ENCODE measurements at regions not wholly inside any gene's neighbourhood (a gene's known extent, or its start where the extent isn't known, plus 50 kb on each side); places are given as distances from the start of the nearest gene placed in this dataset.

DNA sequence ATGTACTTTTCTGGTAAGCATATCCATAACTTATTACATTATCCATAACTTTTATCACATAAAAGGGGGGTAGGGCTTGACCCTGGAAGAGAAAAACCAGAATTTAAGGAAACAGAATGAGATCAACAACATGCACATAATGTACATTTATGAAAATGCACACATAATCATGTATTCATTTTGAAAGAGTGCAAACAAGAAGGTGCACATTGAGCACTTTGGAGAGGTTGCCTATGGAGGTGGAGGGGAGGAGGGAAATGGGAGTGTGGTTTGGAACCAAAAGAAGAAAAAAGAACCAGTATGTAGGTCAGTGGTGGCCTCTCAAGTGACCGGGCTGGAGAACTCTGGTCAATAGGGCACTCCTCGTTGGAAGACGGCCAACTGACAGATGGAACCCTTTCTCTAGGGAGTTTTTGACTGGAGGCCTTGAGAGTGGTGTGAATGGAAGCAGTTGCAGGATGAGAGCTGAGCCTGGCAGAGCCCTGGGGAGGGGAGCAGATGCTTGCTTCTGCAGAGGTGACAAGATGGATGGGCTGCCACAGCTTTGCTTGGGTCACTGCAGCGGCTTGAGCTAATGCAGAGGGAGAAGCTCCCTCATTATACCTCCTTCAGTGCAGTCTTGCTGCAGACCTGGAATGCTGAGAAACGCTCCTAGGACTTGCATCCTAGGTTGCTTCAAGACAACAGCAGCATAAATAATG, 192.7 kb downstream of the SEC23IP start:
- TF ChIP-seq, protein P1, sequence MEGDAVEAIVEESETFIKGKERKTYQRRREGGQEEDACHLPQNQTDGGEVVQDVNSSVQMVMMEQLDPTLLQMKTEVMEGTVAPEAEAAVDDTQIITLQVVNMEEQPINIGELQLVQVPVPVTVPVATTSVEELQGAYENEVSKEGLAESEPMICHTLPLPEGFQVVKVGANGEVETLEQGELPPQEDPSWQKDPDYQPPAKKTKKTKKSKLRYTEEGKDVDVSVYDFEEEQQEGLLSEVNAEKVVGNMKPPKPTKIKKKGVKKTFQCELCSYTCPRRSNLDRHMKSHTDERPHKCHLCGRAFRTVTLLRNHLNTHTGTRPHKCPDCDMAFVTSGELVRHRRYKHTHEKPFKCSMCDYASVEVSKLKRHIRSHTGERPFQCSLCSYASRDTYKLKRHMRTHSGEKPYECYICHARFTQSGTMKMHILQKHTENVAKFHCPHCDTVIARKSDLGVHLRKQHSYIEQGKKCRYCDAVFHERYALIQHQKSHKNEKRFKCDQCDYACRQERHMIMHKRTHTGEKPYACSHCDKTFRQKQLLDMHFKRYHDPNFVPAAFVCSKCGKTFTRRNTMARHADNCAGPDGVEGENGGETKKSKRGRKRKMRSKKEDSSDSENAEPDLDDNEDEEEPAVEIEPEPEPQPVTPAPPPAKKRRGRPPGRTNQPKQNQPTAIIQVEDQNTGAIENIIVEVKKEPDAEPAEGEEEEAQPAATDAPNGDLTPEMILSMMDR (conservative IDR thresholded peaks at IDR 0.05; ENCODE audit: low read depth, low read length): no peak
- Histone ChIP-seq H3K4me1 (ENCODE audit: low read depth, poor library complexity, severe bottlenecking) (no peaks in the 10 kb centered on the region), H2AFZ (ENCODE audit: low read depth) (no peak overlapping the region), H3K27ac (no peak overlapping the region), H3K9ac (no peak overlapping the region), H4K20me1 (ENCODE audit: insufficient read depth) (no peaks in the 10 kb centered on the region), H3K27me3 (ENCODE audit: insufficient read depth, low read depth) (no peaks in the 10 kb centered on the region), H3K36me3 (ENCODE audit: insufficient read depth) (no peaks in the 10 kb centered on the region), H3K4me2 (no peak overlapping the region), H3K4me3 (IDR thresholded peaks at IDR 0.05; ENCODE audit: insufficient read depth, low read depth, low read length) (no peak overlapping the region), H3K79me2 (ENCODE audit: insufficient read depth, low read depth) (no peaks in the 10 kb centered on the region)

DNA sequence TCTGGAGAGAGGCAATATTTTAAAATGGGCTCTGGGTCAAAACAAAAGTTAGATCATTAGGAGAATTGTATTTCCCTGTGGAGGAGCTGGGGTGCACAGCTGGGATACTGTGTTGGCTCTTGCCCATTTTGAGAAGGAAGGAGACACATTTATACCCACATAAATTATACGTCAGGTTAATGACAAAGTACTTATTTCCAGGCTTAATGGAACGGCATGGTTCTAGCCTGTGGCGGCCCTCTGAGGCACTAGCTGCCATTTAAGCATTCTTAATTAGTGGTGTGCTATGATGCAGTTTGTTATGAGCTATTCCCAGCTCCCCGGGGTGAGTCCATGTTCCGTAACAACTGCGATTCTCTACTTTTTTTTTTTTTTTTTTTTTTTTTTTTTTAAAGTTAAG, 193.5 kb downstream of the SEC23IP start:
- Histone ChIP-seq H3K27ac (no peak overlapping the region), H3K4me1 (ENCODE audit: low read depth, poor library complexity, severe bottlenecking) (no peaks in the 10 kb centered on the region), H3K9ac (no peak overlapping the region), H4K20me1 (ENCODE audit: insufficient read depth) (no peaks in the 10 kb centered on the region), H3K36me3 (ENCODE audit: insufficient read depth) (no peaks in the 10 kb centered on the region), H3K79me2 (ENCODE audit: insufficient read depth, low read depth) (no peaks in the 10 kb centered on the region), H3K27me3 (ENCODE audit: insufficient read depth, low read depth) (no peaks in the 10 kb centered on the region), H3K4me3 (IDR thresholded peaks at IDR 0.05; ENCODE audit: insufficient read depth, low read depth, low read length) (no peak overlapping the region), H3K4me2 (no peak overlapping the region), H2AFZ (ENCODE audit: low read depth) (no peak overlapping the region)
- TF ChIP-seq, protein P1 (conservative IDR thresholded peaks at IDR 0.05; ENCODE audit: low read depth, low read length): no peak

DNA sequence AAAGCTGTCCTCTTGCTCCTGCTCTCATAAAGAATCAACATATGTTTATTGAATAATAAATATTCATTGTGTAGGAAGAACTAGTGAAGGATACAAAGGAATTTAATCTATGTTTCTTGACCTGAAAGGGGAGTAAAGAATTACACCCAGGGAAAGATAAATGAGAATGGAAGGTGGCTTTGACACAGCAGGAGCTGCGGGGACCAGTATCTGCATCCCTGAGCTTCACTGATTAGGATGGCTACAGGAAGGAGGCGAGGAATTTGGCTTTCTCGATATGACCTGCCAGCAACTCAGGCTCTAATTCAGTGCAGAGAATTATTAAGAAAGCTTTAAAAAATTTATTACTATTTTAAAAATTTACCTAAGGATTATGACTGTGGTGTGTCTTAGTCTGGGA, 194.6 kb downstream of the SEC23IP start:
- Histone ChIP-seq H3K79me2 (ENCODE audit: insufficient read depth, low read depth) (no peaks in the 10 kb centered on the region), H3K4me3 (IDR thresholded peaks at IDR 0.05; ENCODE audit: insufficient read depth, low read depth, low read length) (no peak overlapping the region), H3K4me2 (no peak overlapping the region), H2AFZ (ENCODE audit: low read depth) (no peak overlapping the region), H3K36me3 (ENCODE audit: insufficient read depth) (no peaks in the 10 kb centered on the region), H3K27me3 (ENCODE audit: insufficient read depth, low read depth) (no peaks in the 10 kb centered on the region), H3K27ac (no peak overlapping the region), H3K4me1 (ENCODE audit: low read depth, poor library complexity, severe bottlenecking) (no peaks in the 10 kb centered on the region), H3K9ac (no peak overlapping the region), H4K20me1 (ENCODE audit: insufficient read depth) (no peaks in the 10 kb centered on the region)
- TF ChIP-seq, protein P1 (conservative IDR thresholded peaks at IDR 0.05; ENCODE audit: low read depth, low read length): no peak

DNA sequence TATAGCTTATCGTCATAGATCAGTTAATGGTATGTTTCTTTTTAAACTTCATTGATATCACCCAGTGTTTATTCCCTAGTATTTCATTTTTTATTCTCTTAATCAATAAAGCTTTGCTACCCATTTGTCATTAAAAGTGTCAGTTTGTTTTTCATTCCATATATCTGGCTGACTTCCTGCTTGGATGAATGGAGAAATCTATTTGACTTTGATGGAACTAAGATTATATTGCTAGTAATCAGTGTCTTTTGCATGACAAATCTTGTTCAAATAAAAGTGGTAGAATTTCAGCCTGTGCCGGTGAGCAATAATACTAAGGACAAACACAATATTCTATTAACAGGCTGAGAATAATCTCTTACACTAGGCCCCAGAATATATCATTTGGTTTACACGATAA, 203.3 kb downstream of the SEC23IP start:
- Histone ChIP-seq H4K20me1 (ENCODE audit: insufficient read depth) (no peaks in the 10 kb centered on the region), H3K36me3 (ENCODE audit: insufficient read depth) (no peaks in the 10 kb centered on the region), H2AFZ (ENCODE audit: low read depth) (no peak overlapping the region), H3K79me2 (ENCODE audit: insufficient read depth, low read depth) (no peaks in the 10 kb centered on the region), H3K9ac (no peak overlapping the region), H3K4me2 (no peak overlapping the region), H3K4me3 (IDR thresholded peaks at IDR 0.05; ENCODE audit: insufficient read depth, low read depth, low read length) (no peak overlapping the region), H3K4me1 (ENCODE audit: low read depth, poor library complexity, severe bottlenecking) (no peaks in the 10 kb centered on the region), H3K27ac (no peak overlapping the region), H3K27me3 (ENCODE audit: insufficient read depth, low read depth) (no peaks in the 10 kb centered on the region)
- TF ChIP-seq, protein P1 (conservative IDR thresholded peaks at IDR 0.05; ENCODE audit: low read depth, low read length): no peak
